WTC11 (cell line): ENCODE measurements at regions not wholly inside any gene's neighbourhood (a gene's known extent, or its start where the extent isn't known, plus 50 kb on each side); places are given as distances from the start of the nearest gene placed in this dataset.

Source experiments
- ATAC-seq: fragments of 200-7000 bp; cut with Tn5 transposase; 2 replicates; pipeline ENCODE4 v1.10.0; 2021; ENCODE audit warnings: mild to moderate bottlenecking, moderate library complexity
- CTCF ChIA-PET: fragments of 300-600 bp; sonication (Branson Sonifier 250); formaldehyde crosslinking; loops from one replicate; lab custom pipeline; 2021; ENCODE audit warnings: antibody characterized with exemption; lab: Charles Lee
- POLR2A ChIA-PET: fragments of 350-600 bp; sonication (Branson Sonifier 250); formaldehyde crosslinking; loops from one replicate; lab custom pipeline; 2021; ENCODE audit warnings: antibody characterized with exemption; lab: Charles Lee
- DNase-seq: peaks from one replicate; pipeline ENCODE4 v3.0.0; 2021; ENCODE audit warnings: low spot score
- H3K27ac Mint-ChIP-seq: 2 replicates; pipeline ENCODE4 v1.8.0; 2021; ENCODE audit warnings: mixed read lengths
- H3K27me3 Mint-ChIP-seq: 2 replicates; pipeline ENCODE4 v1.8.0; 2021; ENCODE audit warnings: low read depth, mild to moderate bottlenecking, moderate library complexity, mixed read lengths
- H3K36me3 Mint-ChIP-seq: 2 replicates; pipeline ENCODE4 v1.8.0; 2021; ENCODE audit warnings: mixed read lengths
- H3K4me1 Mint-ChIP-seq: 2 replicates; pipeline ENCODE4 v1.8.0; 2022; ENCODE audit warnings: mixed read lengths
- H3K4me3 Mint-ChIP-seq: 2 replicates; pipeline ENCODE4 v1.8.0; 2021; ENCODE audit warnings: mild to moderate bottlenecking, moderate library complexity, mixed read lengths
- H3K9me3 Mint-ChIP-seq: 2 replicates; pipeline ENCODE4 v1.8.0; 2021; ENCODE audit warnings: mixed read lengths
- CDX4 ChIP-seq: fragments of 250-450 bp; sonication (Bioruptor Pico); IDR thresholded peaks from 2 replicates; pipeline ENCODE4 v1.9.0; 2021; ENCODE audit warnings: moderate library complexity, mild to moderate bottlenecking, inconsistent platforms, borderline replicate concordance
- CREB1 ChIP-seq: sonication (generic); formaldehyde crosslinking; IDR thresholded peaks from 2 replicates; pipeline ENCODE4 v1.8.0; 2023; ENCODE audit warnings: mild to moderate bottlenecking, missing genetic modification reagents
- GABPB1 ChIP-seq: sonication (generic); formaldehyde crosslinking; IDR thresholded peaks from 2 replicates; pipeline ENCODE4 v1.8.1; 2023; ENCODE audit warnings: mild to moderate bottlenecking, missing genetic modification reagents
- HMGA2 ChIP-seq: fragments of 250-450 bp; sonication (Bioruptor Pico); IDR thresholded peaks from 2 replicates; pipeline ENCODE4 v1.4.0; 2021; ENCODE audit warnings: mild to moderate bottlenecking, moderate library complexity
- IRF1 ChIP-seq: sonication (generic); formaldehyde crosslinking; IDR thresholded peaks from 2 replicates; pipeline ENCODE4 v1.8.0; 2023; ENCODE audit warnings: missing genetic modification reagents
- KAT7 ChIP-seq: sonication (generic); formaldehyde crosslinking; IDR thresholded peaks from 2 replicates; pipeline ENCODE4 v1.8.1; 2023; ENCODE audit warnings: missing genetic modification reagents, mild to moderate bottlenecking, borderline replicate concordance
- MYBL2 ChIP-seq: sonication (generic); formaldehyde crosslinking; IDR thresholded peaks from 2 replicates; pipeline ENCODE4 v1.8.1; 2023; ENCODE audit warnings: mild to moderate bottlenecking, moderate library complexity, missing genetic modification reagents
- NFYB ChIP-seq: sonication (generic); formaldehyde crosslinking; conservative IDR thresholded peaks from 2 replicates; pipeline ENCODE4 v1.8.0; 2022; ENCODE audit warnings: low read depth, missing genetic modification reagents
- NR3C1 ChIP-seq: sonication (generic); formaldehyde crosslinking; conservative IDR thresholded peaks from 2 replicates; pipeline ENCODE4 v1.8.1; 2023; ENCODE audit warnings: low read depth, mild to moderate bottlenecking, missing genetic modification reagents
- SMAD3 ChIP-seq: sonication (generic); formaldehyde crosslinking; IDR thresholded peaks from 2 replicates; pipeline ENCODE4 v1.8.0; 2022; ENCODE audit warnings: missing genetic modification reagents, mild to moderate bottlenecking, borderline replicate concordance
- TP53 ChIP-seq: sonication (generic); formaldehyde crosslinking; IDR thresholded peaks from 2 replicates; pipeline ENCODE4 v1.8.1; 2023; ENCODE audit warnings: mild to moderate bottlenecking, missing genetic modification reagents
- ZNF121 ChIP-seq: sonication (generic); formaldehyde crosslinking; IDR thresholded peaks from 2 replicates; pipeline ENCODE4 v1.8.0; 2023; ENCODE audit warnings: missing genetic modification reagents
- ZNF219 ChIP-seq: sonication (generic); formaldehyde crosslinking; IDR thresholded peaks from 2 replicates; pipeline ENCODE4 v1.8.0; 2023; ENCODE audit warnings: missing genetic modification reagents, mild to moderate bottlenecking, borderline replicate concordance
- ZNF317 ChIP-seq: sonication (generic); formaldehyde crosslinking; IDR thresholded peaks from 2 replicates; pipeline ENCODE4 v1.8.1; 2023; ENCODE audit warnings: low read depth, mild to moderate bottlenecking, moderate library complexity, missing genetic modification reagents, borderline replicate concordance
- ZNF423 ChIP-seq: fragments of 250-450 bp; sonication (Bioruptor Pico); IDR thresholded peaks from 2 replicates; pipeline ENCODE4 v2.1.2; 2022; ENCODE audit warnings: mild to moderate bottlenecking, moderate library complexity
- ZNF671 ChIP-seq: fragments of 250-450 bp; sonication (Bioruptor Pico); IDR thresholded peaks from 2 replicates; pipeline ENCODE4 v1.8.0; 2021; ENCODE audit warnings: mild to moderate bottlenecking
- TF ChIP-seq, protein P1 (sequence below): sonication (generic); formaldehyde crosslinking; IDR thresholded peaks from 2 replicates; pipeline ENCODE4 v1.8.1; 2022; ENCODE audit warnings: missing genetic modification reagents, borderline replicate concordance
- TF ChIP-seq, protein P2 (sequence below): sonication (generic); formaldehyde crosslinking; IDR thresholded peaks from 2 replicates; pipeline ENCODE4 v1.8.1; 2022; ENCODE audit warnings: low read depth, missing genetic modification reagents, borderline replicate concordance
- TF ChIP-seq, protein P3 (sequence below): fragments of 250-450 bp; sonication (Bioruptor Pico); IDR thresholded peaks from 2 replicates; pipeline ENCODE4 v2.1.2; 2022; ENCODE audit warnings: mild to moderate bottlenecking, moderate library complexity
- TF ChIP-seq, protein P4 (sequence below): sonication (generic); formaldehyde crosslinking; IDR thresholded peaks from 2 replicates; pipeline ENCODE4 v1.8.1; 2023; ENCODE audit warnings: mild to moderate bottlenecking, missing genetic modification reagents
- TF ChIP-seq, protein P5 (sequence below): sonication (generic); formaldehyde crosslinking; IDR thresholded peaks from 2 replicates; pipeline ENCODE4 v1.8.0; 2022; ENCODE audit warnings: missing genetic modification reagents

GRCh38 chr12:67593461-67594330 is 54.8 kb upstream of the DYRK2 start:
- Mint-ChIP-seq H3K4me3 (no peak overlapping the region), H3K9me3 (peaks cover 13% of the 10 kb centered on the region), H3K4me1 (peaks cover 9% of the 10 kb centered on the region), H3K36me3 (peaks cover 8% of the 10 kb centered on the region), H3K27me3 (peaks cover 2% of the 10 kb centered on the region), H3K27ac (no peak overlapping the region)
- no peak for DNase-seq
- ChIA-PET POLR2A (no interaction called here), CTCF (interaction anchor here (0.8 kb wide), 1 partner anchor 238 kb away, joined by 3 read pairs; no protein-coding TSS in a partner anchor)
- TF ChIP-seq TP53, result no peak
- TF ChIP-seq, protein P1, sequence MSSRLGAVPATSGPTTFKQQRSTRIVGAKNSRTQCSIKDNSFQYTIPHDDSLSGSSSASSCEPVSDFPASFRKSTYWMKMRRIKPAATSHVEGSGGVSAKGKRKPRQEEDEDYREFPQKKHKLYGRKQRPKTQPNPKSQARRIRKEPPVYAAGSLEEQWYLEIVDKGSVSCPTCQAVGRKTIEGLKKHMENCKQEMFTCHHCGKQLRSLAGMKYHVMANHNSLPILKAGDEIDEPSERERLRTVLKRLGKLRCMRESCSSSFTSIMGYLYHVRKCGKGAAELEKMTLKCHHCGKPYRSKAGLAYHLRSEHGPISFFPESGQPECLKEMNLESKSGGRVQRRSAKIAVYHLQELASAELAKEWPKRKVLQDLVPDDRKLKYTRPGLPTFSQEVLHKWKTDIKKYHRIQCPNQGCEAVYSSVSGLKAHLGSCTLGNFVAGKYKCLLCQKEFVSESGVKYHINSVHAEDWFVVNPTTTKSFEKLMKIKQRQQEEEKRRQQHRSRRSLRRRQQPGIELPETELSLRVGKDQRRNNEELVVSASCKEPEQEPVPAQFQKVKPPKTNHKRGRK (CRISPR knock-in tag), result no peak
- no peak for TF ChIP-seq ZNF121 (CRISPR knock-in tag)
- no peak for TF ChIP-seq NFYB
- no peak for TF ChIP-seq CDX4 (CRISPR knock-in tag)
- TF ChIP-seq, protein P2, sequence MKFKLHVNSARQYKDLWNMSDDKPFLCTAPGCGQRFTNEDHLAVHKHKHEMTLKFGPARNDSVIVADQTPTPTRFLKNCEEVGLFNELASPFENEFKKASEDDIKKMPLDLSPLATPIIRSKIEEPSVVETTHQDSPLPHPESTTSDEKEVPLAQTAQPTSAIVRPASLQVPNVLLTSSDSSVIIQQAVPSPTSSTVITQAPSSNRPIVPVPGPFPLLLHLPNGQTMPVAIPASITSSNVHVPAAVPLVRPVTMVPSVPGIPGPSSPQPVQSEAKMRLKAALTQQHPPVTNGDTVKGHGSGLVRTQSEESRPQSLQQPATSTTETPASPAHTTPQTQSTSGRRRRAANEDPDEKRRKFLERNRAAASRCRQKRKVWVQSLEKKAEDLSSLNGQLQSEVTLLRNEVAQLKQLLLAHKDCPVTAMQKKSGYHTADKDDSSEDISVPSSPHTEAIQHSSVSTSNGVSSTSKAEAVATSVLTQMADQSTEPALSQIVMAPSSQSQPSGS, result no peak
- no peak for TF ChIP-seq IRF1 (CRISPR knock-in tag)
- TF ChIP-seq GABPB1 (CRISPR knock-in tag), result no peak
- no peak for TF ChIP-seq CREB1
- no peak for TF ChIP-seq NR3C1 (CRISPR knock-in tag)
- no peak for TF ChIP-seq MYBL2 (CRISPR knock-in tag)
- TF ChIP-seq, protein P3, sequence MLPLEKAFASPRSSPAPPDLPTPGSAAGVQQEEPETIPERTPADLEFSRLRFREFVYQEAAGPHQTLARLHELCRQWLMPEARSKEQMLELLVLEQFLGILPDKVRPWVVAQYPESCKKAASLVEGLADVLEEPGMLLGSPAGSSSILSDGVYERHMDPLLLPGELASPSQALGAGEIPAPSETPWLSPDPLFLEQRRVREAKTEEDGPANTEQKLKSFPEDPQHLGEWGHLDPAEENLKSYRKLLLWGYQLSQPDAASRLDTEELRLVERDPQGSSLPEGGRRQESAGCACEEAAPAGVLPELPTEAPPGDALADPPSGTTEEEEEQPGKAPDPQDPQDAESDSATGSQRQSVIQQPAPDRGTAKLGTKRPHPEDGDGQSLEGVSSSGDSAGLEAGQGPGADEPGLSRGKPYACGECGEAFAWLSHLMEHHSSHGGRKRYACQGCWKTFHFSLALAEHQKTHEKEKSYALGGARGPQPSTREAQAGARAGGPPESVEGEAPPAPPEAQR (CRISPR knock-in tag), result no peak
- TF ChIP-seq ZNF219 (CRISPR knock-in tag), result no peak
- TF ChIP-seq ZNF671, result no peak
- no peak for TF ChIP-seq KAT7 (CRISPR knock-in tag)
- TF ChIP-seq, protein P4, sequence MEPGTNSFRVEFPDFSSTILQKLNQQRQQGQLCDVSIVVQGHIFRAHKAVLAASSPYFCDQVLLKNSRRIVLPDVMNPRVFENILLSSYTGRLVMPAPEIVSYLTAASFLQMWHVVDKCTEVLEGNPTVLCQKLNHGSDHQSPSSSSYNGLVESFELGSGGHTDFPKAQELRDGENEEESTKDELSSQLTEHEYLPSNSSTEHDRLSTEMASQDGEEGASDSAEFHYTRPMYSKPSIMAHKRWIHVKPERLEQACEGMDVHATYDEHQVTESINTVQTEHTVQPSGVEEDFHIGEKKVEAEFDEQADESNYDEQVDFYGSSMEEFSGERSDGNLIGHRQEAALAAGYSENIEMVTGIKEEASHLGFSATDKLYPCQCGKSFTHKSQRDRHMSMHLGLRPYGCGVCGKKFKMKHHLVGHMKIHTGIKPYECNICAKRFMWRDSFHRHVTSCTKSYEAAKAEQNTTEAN (CRISPR knock-in tag), result no peak
- no peak for TF ChIP-seq ZNF317 (CRISPR knock-in tag)
- TF ChIP-seq ZNF423, result no peak
- ATAC-seq, result no peak

- Mint-ChIP-seq H3K4me3 (no peak overlapping the region), H3K9me3 (peaks cover 24% of the 10 kb centered on the region), H3K36me3 (peaks cover 12% of the 10 kb centered on the region), H3K27ac (no peak overlapping the region), H3K4me1 (peaks cover 9% of the 10 kb centered on the region), H3K27me3 (no peaks in the 10 kb centered on the region; the same call in 1 of the 2 replicates)
- POLR2A ChIA-PET, result no interaction called here
- no peak for TF ChIP-seq SMAD3 (CRISPR knock-in tag)
- TF ChIP-seq, protein P5, sequence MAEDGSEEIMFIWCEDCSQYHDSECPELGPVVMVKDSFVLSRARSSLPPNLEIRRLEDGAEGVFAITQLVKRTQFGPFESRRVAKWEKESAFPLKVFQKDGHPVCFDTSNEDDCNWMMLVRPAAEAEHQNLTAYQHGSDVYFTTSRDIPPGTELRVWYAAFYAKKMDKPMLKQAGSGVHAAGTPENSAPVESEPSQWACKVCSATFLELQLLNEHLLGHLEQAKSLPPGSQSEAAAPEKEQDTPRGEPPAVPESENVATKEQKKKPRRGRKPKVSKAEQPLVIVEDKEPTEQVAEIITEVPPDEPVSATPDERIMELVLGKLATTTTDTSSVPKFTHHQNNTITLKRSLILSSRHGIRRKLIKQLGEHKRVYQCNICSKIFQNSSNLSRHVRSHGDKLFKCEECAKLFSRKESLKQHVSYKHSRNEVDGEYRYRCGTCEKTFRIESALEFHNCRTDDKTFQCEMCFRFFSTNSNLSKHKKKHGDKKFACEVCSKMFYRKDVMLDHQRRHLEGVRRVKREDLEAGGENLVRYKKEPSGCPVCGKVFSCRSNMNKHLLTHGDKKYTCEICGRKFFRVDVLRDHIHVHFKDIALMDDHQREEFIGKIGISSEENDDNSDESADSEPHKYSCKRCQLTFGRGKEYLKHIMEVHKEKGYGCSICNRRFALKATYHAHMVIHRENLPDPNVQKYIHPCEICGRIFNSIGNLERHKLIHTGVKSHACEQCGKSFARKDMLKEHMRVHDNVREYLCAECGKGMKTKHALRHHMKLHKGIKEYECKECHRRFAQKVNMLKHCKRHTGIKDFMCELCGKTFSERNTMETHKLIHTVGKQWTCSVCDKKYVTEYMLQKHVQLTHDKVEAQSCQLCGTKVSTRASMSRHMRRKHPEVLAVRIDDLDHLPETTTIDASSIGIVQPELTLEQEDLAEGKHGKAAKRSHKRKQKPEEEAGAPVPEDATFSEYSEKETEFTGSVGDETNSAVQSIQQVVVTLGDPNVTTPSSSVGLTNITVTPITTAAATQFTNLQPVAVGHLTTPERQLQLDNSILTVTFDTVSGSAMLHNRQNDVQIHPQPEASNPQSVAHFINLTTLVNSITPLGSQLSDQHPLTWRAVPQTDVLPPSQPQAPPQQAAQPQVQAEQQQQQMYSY, result no peak
- TF ChIP-seq HMGA2, result no peak
- ATAC-seq (no peak), DNase-seq (no peak)
- CTCF ChIA-PET, result no interaction called here
These were observed 53.7 kb upstream of the DYRK2 start for GRCh38 chr12:67594888-67595287.
